Gastroesophageal sphincter (tissue), 3 donors: ENCODE measurements at regions not wholly inside any gene's neighbourhood (a gene's known extent, or its start where the extent isn't known, plus 50 kb on each side); places are given as distances from the start of the nearest gene placed in this dataset.

Experiments used
- CTCF ChIP-seq, 4 experiments: fragments of 200-600 bp in 2 of 4; fragments of 450-650 bp in 2 of 4; sonication (generic) in 1 of 4; IDR thresholded peaks; one replicate each; pipeline ENCODE4 v1.5.1; 2017 to 2019; ENCODE audit warnings: antibody characterized with exemption in 4 of 4, mild to moderate bottlenecking in 2 of 4, moderate library complexity in 2 of 4
- POLR2A ChIP-seq, 2 donors: fragments of 450-650 bp; IDR thresholded peaks; one replicate each; pipeline ENCODE4 v1.6.1; 2017; ENCODE audit warnings: antibody characterized with exemption in 2 of 2, mild to moderate bottlenecking in 2 of 2, moderate library complexity in 1 of 2

- TF ChIP-seq POLR2A (IDR thresholded peaks at IDR 0.05) (no peak), CTCF (IDR thresholded peaks at IDR 0.05) (no peak)
Measured at GRCh38 chr18:78247615-78248289, 731.9 kb upstream of the SALL3 start.
